ENCODE measurements at regions not wholly inside any gene's neighbourhood (a gene's known extent, or its start where the extent isn't known, plus 50 kb on each side); places are given as distances from the start of the nearest gene placed in this dataset.

GRCh38 chr6:146943664-146944063, 260.6 kb upstream of the STXBP5 start:
- no peak overlapping the region for H3K27ac ChIP-seq

DNA sequence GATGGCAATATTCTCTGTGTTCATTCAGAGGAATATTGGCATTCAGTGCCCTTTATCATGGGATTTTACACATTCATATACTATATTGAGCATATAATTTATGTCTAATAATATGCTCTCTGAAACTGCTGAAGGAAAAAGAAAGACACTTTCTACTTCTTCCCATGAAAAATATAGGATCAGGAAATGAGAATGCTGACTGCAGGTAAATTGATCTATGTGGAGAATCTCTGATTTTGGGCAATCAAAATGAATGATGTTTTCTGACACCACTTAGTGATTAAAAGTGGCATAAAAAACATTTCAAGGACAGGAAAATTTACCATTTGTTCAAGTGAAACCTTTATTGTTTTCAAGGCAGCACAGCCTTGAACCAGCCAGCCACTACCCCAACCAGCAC, 260.1 kb upstream of the STXBP5 start:
- no peak for DNase-seq (ENCODE audit: low spot score in 2 of 2)
- Histone ChIP-seq H3K27me3 (no peaks in the 10 kb centered on the region), H3K4me3 (no peak overlapping the region), H3K36me3 (no peaks in the 10 kb centered on the region), H3K9me3 (peaks cover 0 to 10% of the 10 kb centered on the region in 2 donors), H3K27ac (no peak overlapping the region), H3K4me1 (no peaks in the 10 kb centered on the region)
- intact Hi-C loops (cut with DNase I), result no loop called here
- no peak for TF ChIP-seq CTCF (IDR thresholded peaks at IDR 0.05)

More at GRCh38 chr6:146943664-146944063, 260.6 kb upstream of the STXBP5 start:
- peaks cover 0 to 10% of the 10 kb centered on the region in 2 donors for H3K9me3 ChIP-seq
- no peaks in the 10 kb centered on the region for H3K27me3 ChIP-seq
- no peaks in the 10 kb centered on the region for H3K4me1 ChIP-seq
- no peak for TF ChIP-seq CTCF (IDR thresholded peaks at IDR 0.05)
- DNase-seq (ENCODE audit: low spot score in 2 of 2), result no peak
- no peak overlapping the region for H3K4me3 ChIP-seq
- intact Hi-C loops (cut with DNase I), result no loop called here
- H3K36me3 ChIP-seq, result no peaks in the 10 kb centered on the region

GRCh38 chr6:146944809-146945208, 259.4 kb upstream of the STXBP5 start:
- intact Hi-C loops (cut with DNase I), result no loop called here
- no peak for TF ChIP-seq CTCF (IDR thresholded peaks at IDR 0.05)

GRCh38 chr6:146946559-146946958, 257.7 kb upstream of the STXBP5 start:
- Histone ChIP-seq H3K4me1 (no peaks in the 10 kb centered on the region), H3K27ac (no peak overlapping the region), H3K4me3 (no peak overlapping the region), H3K36me3 (no peaks in the 10 kb centered on the region), H3K9me3 (peaks cover 0 to 10% of the 10 kb centered on the region in 2 donors), H3K27me3 (no peaks in the 10 kb centered on the region)
- DNase-seq (ENCODE audit: low spot score in 2 of 2), result no peak
- intact Hi-C loops (cut with DNase I), result no loop called here
- no peak for TF ChIP-seq CTCF (IDR thresholded peaks at IDR 0.05)

More at GRCh38 chr6:146944809-146945208, 259.4 kb upstream of the STXBP5 start:
- no peak for DNase-seq (ENCODE audit: low spot score in 2 of 2)
- no peak overlapping the region for H3K27ac ChIP-seq
- H3K4me3 ChIP-seq, result no peak overlapping the region
- no peaks in the 10 kb centered on the region for H3K4me1 ChIP-seq
- peaks cover 0 to 10% of the 10 kb centered on the region in 2 donors for H3K9me3 ChIP-seq
- no peaks in the 10 kb centered on the region for H3K36me3 ChIP-seq
- no peaks in the 10 kb centered on the region for H3K27me3 ChIP-seq

GRCh38 chr6:146948790-146949342, 255.4 kb upstream of the STXBP5 start:
- no peak for DNase-seq (ENCODE audit: low spot score in 2 of 2)
- no peak overlapping the region for H3K27ac ChIP-seq
- H3K36me3 ChIP-seq, result no peaks in the 10 kb centered on the region
- no peaks in the 10 kb centered on the region for H3K9me3 ChIP-seq
- TF ChIP-seq CTCF (IDR thresholded peaks at IDR 0.05), result no peak
- H3K4me3 ChIP-seq, result no peak overlapping the region
- H3K4me1 ChIP-seq, result no peaks in the 10 kb centered on the region
- intact Hi-C loops (cut with DNase I), result no loop called here
- H3K27me3 ChIP-seq, result no peaks in the 10 kb centered on the region

DNA sequence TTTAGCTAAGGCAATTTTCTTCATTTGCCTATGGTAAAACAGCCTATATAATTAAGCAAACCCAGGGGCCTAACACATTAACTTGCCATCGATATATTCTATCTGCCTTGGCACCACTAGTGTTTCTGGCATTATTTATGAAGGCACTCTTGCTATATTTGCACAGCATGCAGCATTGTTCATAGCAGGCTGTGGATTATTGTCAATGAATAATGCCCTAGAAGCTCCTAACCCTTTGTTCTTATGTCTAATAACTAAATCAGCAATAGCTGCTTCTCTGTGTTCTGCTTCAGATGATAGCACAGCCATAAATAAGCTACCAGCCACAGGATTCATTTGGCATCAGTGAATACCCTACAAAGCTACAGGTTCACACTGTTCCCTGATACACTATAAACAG, 254.8 kb upstream of the STXBP5 start:
- Histone ChIP-seq H3K4me1 (no peaks in the 10 kb centered on the region), H3K27ac (no peak overlapping the region), H3K27me3 (no peaks in the 10 kb centered on the region), H3K9me3 (no peaks in the 10 kb centered on the region), H3K36me3 (no peaks in the 10 kb centered on the region), H3K4me3 (no peak overlapping the region)
- DNase-seq (ENCODE audit: low spot score in 2 of 2), result no peak
- intact Hi-C loops (cut with DNase I), result no loop called here
- no peak for TF ChIP-seq CTCF (IDR thresholded peaks at IDR 0.05)

Measured in ascending aorta (tissue), 2 donors.